Neutrophil (primary cell): ENCODE measurements at regions not wholly inside any gene's neighbourhood (a gene's known extent, or its start where the extent isn't known, plus 50 kb on each side); places are given as distances from the start of the nearest gene placed in this dataset.

Source experiments
- H3K27ac ChIP-seq: fragments of 200-600 bp; sonication (generic); 2 replicates; pipeline ENCODE4 v1.5.1; 2016; ENCODE audit warnings: mild to moderate bottlenecking, moderate library complexity
- H3K27me3 ChIP-seq: fragments of 200-600 bp; sonication (generic); 2 replicates; pipeline ENCODE4 v1.6.0; 2016; ENCODE audit warnings: mild to moderate bottlenecking
- H3K36me3 ChIP-seq: fragments of 200-600 bp; sonication (generic); 2 replicates; pipeline ENCODE4 v1.5.1; 2017
- H3K4me1 ChIP-seq, 2 experiments: fragments of 200-600 bp in 1 of 2; sonication (generic) in 1 of 2; 1 replicate in 1 of 2; 2 replicates in 1 of 2; pipeline versions ENCODE4 v1.5.1 to v1.6.1; 2013 to 2016; ENCODE audit warnings: low read depth in 1 of 2, low read length in 1 of 2, mild to moderate bottlenecking in 1 of 2, moderate library complexity in 1 of 2; ENCODE audit not compliant: control insufficient read depth in 1 of 2, insufficient read depth in 1 of 2
- H3K4me3 ChIP-seq, 2 experiments: fragments of 200-600 bp in 1 of 2; sonication (generic) in 1 of 2; 1 replicate in 1 of 2; 2 replicates in 1 of 2; pipeline ENCODE4 v1.5.1; 2013 to 2016; ENCODE audit warnings: low read depth in 1 of 2, low read length in 1 of 2, mild to moderate bottlenecking in 1 of 2, moderate library complexity in 1 of 2
- H3K9me3 ChIP-seq: fragments of 200-600 bp; sonication (generic); 2 replicates; pipeline ENCODE4 v1.5.1; 2016
- CTCF ChIP-seq: fragments of 200-600 bp; sonication (generic); IDR thresholded peaks from 2 replicates; pipeline ENCODE4 v1.5.1; 2016; ENCODE audit warnings: antibody characterized with exemption

- no peaks in the 10 kb centered on the region for H3K36me3 ChIP-seq
- no peaks in the 10 kb centered on the region for H3K4me1 ChIP-seq
- no peaks in the 10 kb centered on the region for H3K27me3 ChIP-seq
- no peak for TF ChIP-seq CTCF
- no peak overlapping the region for H3K27ac ChIP-seq
- no peak overlapping the region for H3K4me3 ChIP-seq
- no peaks in the 10 kb centered on the region for H3K9me3 ChIP-seq
These were observed 377.7 kb upstream of the MAF start for GRCh38 chr16:79977940-79978836.

- Histone ChIP-seq H3K4me3 (no peak overlapping the region), H3K4me1 (no peaks in the 10 kb centered on the region), H3K9me3 (no peaks in the 10 kb centered on the region), H3K27ac (no peak overlapping the region), H3K27me3 (no peaks in the 10 kb centered on the region), H3K36me3 (no peaks in the 10 kb centered on the region)
- no peak for TF ChIP-seq CTCF
These were observed 372.8 kb upstream of the MAF start for GRCh38 chr16:79973320-79973719.

- H3K36me3 ChIP-seq = no peaks in the 10 kb centered on the region
- H3K27me3 ChIP-seq = no peaks in the 10 kb centered on the region
These were observed 371.6 kb upstream of the MAF start for GRCh38 chr16:79972053-79972704.

GRCh38 chr16:79971237-79971572, 370.7 kb upstream of the MAF start:
- no peak overlapping the region for H3K4me3 ChIP-seq
- H3K4me1 ChIP-seq = no peaks in the 10 kb centered on the region
- H3K36me3 ChIP-seq = no peaks in the 10 kb centered on the region
- no peaks in the 10 kb centered on the region for H3K9me3 ChIP-seq
- no peak for TF ChIP-seq CTCF
- H3K27me3 ChIP-seq = no peaks in the 10 kb centered on the region
- no peak overlapping the region for H3K27ac ChIP-seq

More at GRCh38 chr16:79972053-79972704, 371.6 kb upstream of the MAF start:
- Histone ChIP-seq H3K4me3 (no peak overlapping the region), H3K9me3 (no peaks in the 10 kb centered on the region), H3K4me1 (no peaks in the 10 kb centered on the region), H3K27ac (no peak overlapping the region)
- no peak for TF ChIP-seq CTCF

- Histone ChIP-seq H3K4me1 (no peaks in the 10 kb centered on the region), H3K4me3 (no peak overlapping the region), H3K27ac (no peak overlapping the region), H3K36me3 (no peaks in the 10 kb centered on the region), H3K27me3 (no peaks in the 10 kb centered on the region), H3K9me3 (no peaks in the 10 kb centered on the region)
- no peak for TF ChIP-seq CTCF
These were observed 370.2 kb upstream of the MAF start for GRCh38 chr16:79970551-79971236.
